ENCODE measurements at regions not wholly inside any gene's neighbourhood (a gene's known extent, or its start where the extent isn't known, plus 50 kb on each side); places are given as distances from the start of the nearest gene placed in this dataset.

DNA sequence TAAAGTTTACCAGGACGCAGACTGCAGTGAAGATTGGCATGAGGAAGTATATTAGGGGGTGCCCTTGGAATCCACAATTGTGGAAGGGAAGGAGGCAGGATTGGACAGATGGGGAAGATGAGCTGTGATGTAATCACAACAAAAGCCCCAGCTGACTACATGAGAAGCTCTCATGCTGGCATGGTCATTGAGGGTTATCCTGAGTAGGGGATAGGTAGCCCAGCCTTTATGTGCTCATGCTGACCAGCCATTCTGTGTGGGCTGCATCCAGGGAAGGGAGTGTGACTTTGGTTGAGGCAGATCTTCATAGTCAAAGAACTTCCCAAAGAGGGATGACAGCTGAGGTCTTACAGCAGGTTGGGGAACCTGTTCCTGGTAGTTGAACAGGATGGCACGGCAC lies 52.0 kb upstream of the RANBP6 start:
- no peak overlapping the region for H3K4me3 ChIP-seq (ENCODE audit: low read length)
- H3K9ac ChIP-seq (ENCODE audit: low read length), result no peak overlapping the region
- H2AFZ ChIP-seq (ENCODE audit: low read length), result no peak overlapping the region

More for the DNA sequence above, 52.0 kb upstream of the RANBP6 start:
- Histone ChIP-seq H3K4me2 (ENCODE audit: low read depth, low read length, poor library complexity, severe bottlenecking) (no peak overlapping the region), H3K27me3 (ENCODE audit: low read length) (no peaks in the 10 kb centered on the region), H3K4me1 (ENCODE audit: low read length) (no peaks in the 10 kb centered on the region), H4K20me1 (ENCODE audit: insufficient read depth, low read depth, low read length) (no peaks in the 10 kb centered on the region), H3K36me3 (ENCODE audit: insufficient read depth, low read length) (no peaks in the 10 kb centered on the region), H3K9me2 (replicated peaks; ENCODE audit: insufficient read depth, low read length) (no peaks in the 10 kb centered on the region), H3K9me3 (ENCODE audit: low read length) (no peaks in the 10 kb centered on the region), H3K27ac (ENCODE audit: low read length) (no peak overlapping the region), H3K79me2 (ENCODE audit: low read length) (no peaks in the 10 kb centered on the region)
- no peak for DNase-seq
